Activated naive CD4-positive, alpha-beta T cell treated with anti-CD3 and anti-CD28 coated beads, Interleukin-2, amount 50 U/mL, for 16 hours (primary cell): ENCODE measurements at regions not wholly inside any gene's neighbourhood (a gene's known extent, or its start where the extent isn't known, plus 50 kb on each side); places are given as distances from the start of the nearest gene placed in this dataset.
"Not testable (repeated sequence)": the region's sequence is repeated elsewhere in the genome, so short reads cannot be mapped to it uniquely, and the experiment has no call there.

Experiments
- DNase-seq: peaks from one replicate; pipeline ENCODE4 v3.0.0-alpha.2; 2020

GRCh38 chr21:6096560-6097424 is 4424.6 kb upstream of the TPTE start:
- DNase-seq: not testable (repeated sequence)

GRCh38 chr21:6097736-6098135 is 4423.6 kb upstream of the TPTE start:
- not testable (repeated sequence) for DNase-seq

- DNase-seq: not testable (repeated sequence)
Observed at GRCh38 chr21:6098191-6098935, 4423.0 kb upstream of the TPTE start.

GRCh38 chr21:6101588-6101987 is 4419.8 kb upstream of the TPTE start:
- DNase-seq: not testable (repeated sequence)

GRCh38 chr21:6104546-6104945 is 4416.8 kb upstream of the TPTE start:
- DNase-seq: not testable (repeated sequence)

- not testable (repeated sequence) for DNase-seq
Observed at GRCh38 chr21:6106686-6107567, 4414.5 kb upstream of the TPTE start.

GRCh38 chr21:6108894-6109293 is 4412.5 kb upstream of the TPTE start:
- DNase-seq: not testable (repeated sequence)

- not testable (repeated sequence) for DNase-seq
Observed at GRCh38 chr21:6109774-6110173, 4411.6 kb upstream of the TPTE start.

- not testable (repeated sequence) for DNase-seq
Observed at GRCh38 chr21:6110716-6111343, 4410.6 kb upstream of the TPTE start.

- peak; percentile 20 for DNase-seq
Observed at GRCh38 chr21:6111354-6111753, 4410.0 kb upstream of the TPTE start.

- DNase-seq: not testable (repeated sequence)
Observed at GRCh38 chr21:6118336-6118735, 4403.0 kb upstream of the TPTE start.

GRCh38 chr21:6120863-6121262 is 4400.5 kb upstream of the TPTE start:
- not testable (repeated sequence) for DNase-seq

- DNase-seq: not testable (repeated sequence)
Observed at GRCh38 chr21:6122629-6123028, 4398.8 kb upstream of the TPTE start.

- not testable (repeated sequence) for DNase-seq
Observed at GRCh38 chr21:6123224-6123623, 4398.2 kb upstream of the TPTE start.

- DNase-seq: not testable (repeated sequence)
Observed at GRCh38 chr21:6125549-6126240, 4395.7 kb upstream of the TPTE start.

GRCh38 chr21:6126976-6127732 is 4394.2 kb upstream of the TPTE start:
- not testable (repeated sequence) for DNase-seq

- DNase-seq: not testable (repeated sequence)
Observed at GRCh38 chr21:6130734-6131133, 4390.6 kb upstream of the TPTE start.

- DNase-seq: not testable (repeated sequence)
Observed at GRCh38 chr21:6133373-6133772, 4388.0 kb upstream of the TPTE start.

GRCh38 chr21:6133852-6134630 is 4387.3 kb upstream of the TPTE start:
- not testable (repeated sequence) for DNase-seq

- DNase-seq: not testable (repeated sequence)
Observed at GRCh38 chr21:6136732-6137131, 4384.7 kb upstream of the TPTE start.
